IMR-90 (cell line): ENCODE measurements at regions not wholly inside any gene's neighbourhood (a gene's known extent, or its start where the extent isn't known, plus 50 kb on each side); places are given as distances from the start of the nearest gene placed in this dataset.

Source experiments
- ATAC-seq: fragments of 200-7000 bp; cut with Tn5 transposase; 2 replicates; pipeline ENCODE4 v1.9.1; 2020; ENCODE audit warnings: low read depth, mild to moderate bottlenecking, moderate library complexity
- BruUV-seq: library from RNA; stranded (reverse); fragments of 400-500 nt; replicated peaks from 2 replicates; lab custom pipeline; 2021; lab: Mats Ljungman, UMichigan
- CTCF ChIA-PET: fragments of 300-600 bp; formaldehyde crosslinking; extraction: SDS; loops from one replicate; lab custom pipeline; 2021; ENCODE audit warnings: antibody characterized with exemption; lab: Yijun Ruan, JAX
- POLR2A ChIA-PET: fragments of 300-600 bp; sonication (Branson Sonifier 250); formaldehyde crosslinking; loops from one replicate; lab custom pipeline; 2022; ENCODE audit warnings: antibody characterized with exemption; ENCODE audit not compliant: unreplicated experiment; lab: Charles Lee
- DNase-seq: peaks from one replicate; pipeline ENCODE4 v3.0.0; 2013
- H2AFZ ChIP-seq: replicated peaks from 2 replicates; pipeline ENCODE3; 2013; ENCODE audit warnings: low read length, mild to moderate bottlenecking; ENCODE audit not compliant: poor library complexity
- H2AK5ac ChIP-seq: 2 replicates; pipeline ENCODE4 v1.6.1; 2013; ENCODE audit warnings: low read depth, low read length, inconsistent platforms
- H2AK9ac ChIP-seq: replicated peaks from 2 replicates; pipeline ENCODE3; 2013; ENCODE audit warnings: mild to moderate bottlenecking, low read depth, low read length, moderate library complexity; ENCODE audit not compliant: poor library complexity
- H2BK120ac ChIP-seq: 2 replicates; pipeline ENCODE4 v1.6.1; 2013; ENCODE audit warnings: low read depth, low read length, inconsistent platforms
- H2BK15ac ChIP-seq: 3 replicates; pipeline ENCODE4 v1.6.1; 2013; ENCODE audit warnings: low read depth, low read length, inconsistent platforms
- H2BK20ac ChIP-seq: 2 replicates; pipeline ENCODE4 v1.6.1; 2013; ENCODE audit warnings: low read depth, mild to moderate bottlenecking, inconsistent platforms, low read length, moderate library complexity
- H2BK5ac ChIP-seq: 2 replicates; pipeline ENCODE4 v1.6.1; 2013; ENCODE audit warnings: mild to moderate bottlenecking, low read depth, low read length, inconsistent platforms; ENCODE audit not compliant: poor library complexity, severe bottlenecking
- H3K14ac ChIP-seq: replicated peaks from 2 replicates; pipeline ENCODE4 v1.6.1; 2013; ENCODE audit warnings: low read depth, low read length, inconsistent platforms
- H3K18ac ChIP-seq: 2 replicates; pipeline ENCODE4 v1.6.1; 2013; ENCODE audit warnings: low read depth, low read length, control low read depth
- H3K23ac ChIP-seq: 2 replicates; pipeline ENCODE4 v1.6.1; 2013; ENCODE audit warnings: low read depth, low read length, inconsistent platforms
- H3K27ac ChIP-seq: 2 replicates; pipeline ENCODE4 v1.5.1; 2013; ENCODE audit warnings: mild to moderate bottlenecking, control low read depth, low read length; ENCODE audit not compliant: insufficient read depth
- H3K27me3 ChIP-seq: 2 replicates; pipeline ENCODE4 v1.6.1; 2013; ENCODE audit warnings: low read length; ENCODE audit not compliant: control insufficient read depth, insufficient read depth
- H3K36me3 ChIP-seq: 2 replicates; pipeline ENCODE4 v1.6.1; 2013; ENCODE audit warnings: low read length, mixed read lengths; ENCODE audit not compliant: control insufficient read depth, insufficient read depth
- H3K4ac ChIP-seq: 2 replicates; pipeline ENCODE4 v1.6.1; 2013; ENCODE audit warnings: low read depth, low read length, inconsistent platforms
- H3K4me1 ChIP-seq: 2 replicates; pipeline ENCODE4 v1.6.1; 2013; ENCODE audit warnings: low read length, mixed read lengths; ENCODE audit not compliant: control insufficient read depth, insufficient read depth
- H3K4me2 ChIP-seq: 2 replicates; pipeline ENCODE4 v1.6.1; 2013; ENCODE audit warnings: low read depth, mild to moderate bottlenecking, control low read depth, low read length, moderate library complexity
- H3K4me3 ChIP-seq: 2 replicates; pipeline ENCODE4 v1.5.1; 2013; ENCODE audit warnings: low read depth, mild to moderate bottlenecking, control low read depth, low read length, moderate library complexity; ENCODE audit not compliant: insufficient read depth
- H3K56ac ChIP-seq: 2 replicates; pipeline ENCODE4 v1.6.1; 2013; ENCODE audit warnings: low read length, inconsistent platforms; ENCODE audit not compliant: insufficient read depth; ENCODE audit errors: extremely low read depth
- H3K79me1 ChIP-seq, 2 experiments: 2 replicates each; pipeline ENCODE4 v1.6.1; 2013; ENCODE audit warnings: low read length in 2 of 2, inconsistent platforms in 1 of 2, low read depth in 1 of 2
- H3K9ac ChIP-seq: 2 replicates; pipeline ENCODE4 v1.6.1; 2013; ENCODE audit warnings: low read depth, low read length, control low read depth
- H3K9me1 ChIP-seq: 2 replicates; pipeline ENCODE4 v1.6.1; 2013; ENCODE audit warnings: low read length, inconsistent platforms; ENCODE audit not compliant: insufficient read depth
- H3K9me3 ChIP-seq: 2 replicates; pipeline ENCODE4 v1.6.1; 2013; ENCODE audit warnings: low read length; ENCODE audit not compliant: control insufficient read depth, insufficient read depth
- H4K20me1 ChIP-seq: 2 replicates; pipeline ENCODE4 v1.6.1; 2013; ENCODE audit warnings: low read length, inconsistent platforms; ENCODE audit not compliant: insufficient read depth
- H4K5ac ChIP-seq: 2 replicates; pipeline ENCODE4 v1.6.1; 2013; ENCODE audit warnings: mild to moderate bottlenecking, low read depth, low read length, control low read depth
- H4K8ac ChIP-seq, 2 experiments: 2 replicates each; pipeline ENCODE4 v1.6.1; 2013; ENCODE audit warnings: low read depth in 2 of 2, low read length in 2 of 2, control low read depth in 1 of 2, inconsistent platforms in 1 of 2
- H4K91ac ChIP-seq: 2 replicates; pipeline ENCODE4 v1.6.1; 2013; ENCODE audit warnings: low read depth, low read length, inconsistent platforms; ENCODE audit not compliant: insufficient read depth
- BHLHE40 ChIP-seq: fragments of 150-350 bp; IDR thresholded peaks from 2 replicates; pipeline ENCODE4 v1.6.1; 2016; ENCODE audit warnings: mild to moderate bottlenecking, low read depth, low read length
- CEBPB ChIP-seq: IDR thresholded peaks from 2 replicates; pipeline ENCODE4 v1.6.1; 2012; ENCODE audit warnings: low read depth, low read length, improper control_type of control experiment
- CHD1 ChIP-seq: IDR thresholded peaks from 2 replicates; pipeline ENCODE4 v1.6.1; 2012; ENCODE audit warnings: low read depth, low read length, improper control_type of control experiment
- CTCF ChIP-seq: conservative IDR thresholded peaks from 2 replicates; pipeline ENCODE4 v1.5.1; 2012; ENCODE audit warnings: mild to moderate bottlenecking, low read depth, low read length, improper control_type of control experiment
- ELK1 ChIP-seq: fragments of 150-350 bp; IDR thresholded peaks from 2 replicates; pipeline ENCODE4 v1.6.1; 2016; ENCODE audit warnings: low read depth, mild to moderate bottlenecking, low read length, moderate library complexity, borderline replicate concordance
- FOS ChIP-seq: fragments of 150-350 bp; IDR thresholded peaks from 2 replicates; pipeline ENCODE4 v1.6.1; 2016; ENCODE audit warnings: low read depth, low read length
- MAFK ChIP-seq: IDR thresholded peaks from 2 replicates; pipeline ENCODE4 v1.6.1; 2012; ENCODE audit warnings: low read depth, low read length, improper control_type of control experiment
- MAZ ChIP-seq: IDR thresholded peaks from 2 replicates; pipeline ENCODE4 v1.6.1; 2012; ENCODE audit warnings: low read depth, mild to moderate bottlenecking, low read length, improper control_type of control experiment, moderate library complexity, borderline replicate concordance
- MXI1 ChIP-seq: IDR thresholded peaks from 2 replicates; pipeline ENCODE4 v1.6.1; 2012; ENCODE audit warnings: low read depth, mild to moderate bottlenecking, low read length, moderate library complexity, borderline replicate concordance
- NFE2L2 ChIP-seq: fragments of 150-350 bp; IDR thresholded peaks from 2 replicates; pipeline ENCODE4 v1.6.1; 2016; ENCODE audit warnings: low read depth, mild to moderate bottlenecking, low read length
- POLR2A ChIP-seq: IDR thresholded peaks from 2 replicates; pipeline ENCODE4 v1.6.1; 2012; ENCODE audit warnings: mild to moderate bottlenecking, low read depth, low read length
- RAD21 ChIP-seq: IDR thresholded peaks from 2 replicates; pipeline ENCODE4 v1.6.1; 2012; ENCODE audit warnings: low read length, improper control_type of control experiment
- RCOR1 ChIP-seq: IDR thresholded peaks from 2 replicates; pipeline ENCODE4 v1.6.1; 2012; ENCODE audit warnings: mild to moderate bottlenecking, low read length, improper control_type of control experiment; ENCODE audit not compliant: insufficient replicate concordance
- RFX5 ChIP-seq: IDR thresholded peaks from 2 replicates; pipeline ENCODE4 v1.8.0; 2012; ENCODE audit warnings: low read depth, mild to moderate bottlenecking, low read length, moderate library complexity
- SMC3 ChIP-seq: fragments of 150-350 bp; IDR thresholded peaks from 2 replicates; pipeline ENCODE4 v1.6.1; 2016; ENCODE audit warnings: low read depth, mild to moderate bottlenecking, antibody characterized with exemption, low read length, moderate library complexity
- USF2 ChIP-seq: fragments of 150-350 bp; IDR thresholded peaks from 2 replicates; pipeline ENCODE4 v1.6.1; 2017; ENCODE audit warnings: mild to moderate bottlenecking, antibody characterized with exemption, low read length, low read depth
- WGBS, 2 experiments: methylation state at CpG; one replicate each; pipeline versions ENCODE4 v1.1.5 to v1.1.7; 2013; ENCODE audit warnings: missing lambda C conversion rate in 2 of 2; ENCODE audit not compliant: insufficient read length in 1 of 2; ENCODE audit errors: extremely low coverage in 2 of 2; 5-methylcytosine and 5-hydroxymethylcytosine counted together
- dilution Hi-C: fragments of 300-500 bp; cut with HindIII; formaldehyde crosslinking; loops from one replicate; pipeline ENCODE4 v1.14.3; 2018; ENCODE audit warnings: low sequenced_read_pairs; ENCODE audit not compliant: unreplicated experiment
- in situ Hi-C: fragments of 300-500 bp; cut with MboI; formaldehyde crosslinking; loops from 3 replicates; pipeline ENCODE4 v1.14.3; 2019; ENCODE audit warnings: low sequenced_read_pairs, inconsistent platforms, mixed read lengths
- intact Hi-C: fragments of 100-400 bp; cut with micrococcal nuclease; formaldehyde crosslinking; loops from 2 replicates; pipeline ENCODE4 v1.10.0; 2022

- no peaks in the 10 kb centered on the region for H3K9me1 ChIP-seq
- H3K23ac ChIP-seq: no peak overlapping the region
- WGBS, 2 experiments: 40% methylated on average over 3 of the region's 4 CpGs; no CpG with 5 or more reads in 1 of the 2 experiments
- H3K36me3 ChIP-seq: no peaks in the 10 kb centered on the region
- no peak overlapping the region for H3K14ac ChIP-seq
- DNase-seq (no peak), ATAC-seq (no peak)
- H3K4ac ChIP-seq: no peak overlapping the region
- no peak overlapping the region for H3K9ac ChIP-seq
- no peak overlapping the region for H3K56ac ChIP-seq
- no peak overlapping the region for H2AK5ac ChIP-seq
- no peak overlapping the region for H4K91ac ChIP-seq
- no peak overlapping the region for H4K5ac ChIP-seq
- no peak overlapping the region for H2BK5ac ChIP-seq
- intact Hi-C loops: no loop called here
- CTCF ChIA-PET: no interaction called here
- no peak overlapping the region for H3K4me3 ChIP-seq
- no peak overlapping the region for H3K4me2 ChIP-seq
- no peak overlapping the region for H3K27ac ChIP-seq
- no peak overlapping the region for H2BK15ac ChIP-seq
- dilution Hi-C loops: no loop called here
- BruUV-seq: no TSS peak
- no peak overlapping the region for H2BK20ac ChIP-seq
- no peak overlapping the region for H2BK120ac ChIP-seq
- H3K4me1 ChIP-seq: no peaks in the 10 kb centered on the region
- TF ChIP-seq POLR2A: no peak
- TF ChIP-seq BHLHE40: no peak
- TF ChIP-seq RCOR1: no peak
- no peak for TF ChIP-seq SMC3
- no peak for TF ChIP-seq USF2
- TF ChIP-seq MXI1: no peak
- TF ChIP-seq ELK1: no peak
- TF ChIP-seq RAD21: no peak
- TF ChIP-seq NFE2L2: no peak
- TF ChIP-seq MAZ: no peak
- no peak for TF ChIP-seq MAFK
- no peak for TF ChIP-seq RFX5
- TF ChIP-seq FOS: no peak
- TF ChIP-seq CHD1: no peak
- TF ChIP-seq CTCF: no peak
- no peak for TF ChIP-seq CEBPB
- no peaks in the 10 kb centered on the region for H4K20me1 ChIP-seq
- no peak overlapping the region for H2AK9ac ChIP-seq
- POLR2A ChIA-PET: no interaction called here
- H3K79me1 ChIP-seq: no peaks in the 10 kb centered on the region
- H3K9me3 ChIP-seq: peaks cover 2% of the 10 kb centered on the region
- no peak overlapping the region for H2AFZ ChIP-seq
- in situ Hi-C loops: no loop called here
- no peak overlapping the region for H4K8ac ChIP-seq
- H3K27me3 ChIP-seq: no peaks in the 10 kb centered on the region
- no peak overlapping the region for H3K18ac ChIP-seq
Observed at GRCh38 chr1:60589046-60589748, 493.2 kb upstream of the NFIA start.
